ENCODE measurements at regions not wholly inside any gene's neighbourhood (a gene's known extent, or its start where the extent isn't known, plus 50 kb on each side); places are given as distances from the start of the nearest gene placed in this dataset.

DNA sequence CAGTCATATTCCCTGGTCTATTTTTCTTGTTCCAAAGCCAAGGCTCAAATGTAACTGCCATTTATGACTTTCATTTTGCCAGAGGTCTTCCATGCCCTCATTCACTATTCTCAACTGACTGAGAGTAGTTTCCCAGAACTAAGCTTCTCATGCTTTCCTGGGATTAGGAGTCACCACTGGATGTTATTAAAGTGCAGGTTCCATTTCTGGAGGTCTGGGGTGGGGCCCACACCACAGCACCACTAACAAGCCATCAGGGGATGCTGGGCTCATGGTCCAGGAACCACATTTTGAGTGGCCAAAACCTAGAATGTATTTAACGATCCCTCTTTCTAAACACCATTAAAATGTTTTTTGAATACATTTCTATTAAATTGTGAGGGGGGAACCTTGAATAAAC, 677.6 kb downstream of the SEMA5A start:
- Histone ChIP-seq H3K9me3 (no peaks in the 10 kb centered on the region), H3K4me1 (ENCODE audit: control insufficient read depth in 1 of 2, extremely low read depth in 1 of 2, insufficient read depth in 2 of 2, low read length in 2 of 2) (no peaks in the 10 kb centered on the region), H3K27me3 (replicated peaks in 1 of 2; ENCODE audit: control insufficient read depth in 2 of 2, extremely low read depth in 1 of 2, insufficient read depth in 2 of 2, low read length in 1 of 2) (no peaks in the 10 kb centered on the region), H3K36me3 (ENCODE audit: control insufficient read depth in 2 of 2, extremely low read depth in 1 of 2, insufficient read depth in 1 of 2, low read length in 1 of 2) (no peaks in the 10 kb centered on the region), H3K4me3 (ENCODE audit: control insufficient read depth in 1 of 2, extremely low read depth in 1 of 2, low read length in 1 of 2) (no peak overlapping the region), H3K27ac (ENCODE audit: low read length) (no peak overlapping the region)
- DNase-seq (no peak), ATAC-seq (replicated peaks in 1 of 4) (no peak)
- Mint-ChIP-seq H3K27ac (no peak overlapping the region), H3K4me3 (no peak overlapping the region), H3K4me1 (no peaks in the 10 kb centered on the region), H3K27me3 (no peaks in the 10 kb centered on the region), H3K36me3 (no peaks in the 10 kb centered on the region), H3K9me3 (peaks cover 3 to 12% (median 12%) of the 10 kb centered on the region in 3 donors)
- no CpG with 5 or more reads among the region's 1 CpG for WGBS (ENCODE audit: insufficient coverage)
- POLR2A ChIA-PET = no interaction called here
- CTCF ChIA-PET = no interaction called here

DNA sequence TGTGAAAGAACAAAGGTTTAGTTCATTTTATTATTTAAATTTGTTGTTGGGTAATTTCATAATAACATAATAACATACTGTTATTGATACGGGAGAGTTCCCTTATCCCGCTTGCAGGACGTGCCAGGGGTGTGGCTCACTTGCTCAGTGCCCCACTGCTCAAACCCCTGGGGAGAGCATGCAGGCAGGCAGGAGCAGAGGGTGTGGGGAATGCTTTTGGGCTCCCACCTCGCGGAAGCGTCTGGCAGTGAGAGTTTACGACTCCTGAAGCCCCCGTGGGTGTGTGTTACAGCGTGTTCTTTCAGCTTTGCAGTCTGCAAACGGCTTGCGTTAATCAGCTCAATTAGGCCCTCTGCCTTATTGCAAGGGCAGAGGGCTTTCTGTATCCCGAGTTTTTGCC, 675.9 kb downstream of the SEMA5A start:
- Mint-ChIP-seq H3K27ac (no peak overlapping the region), H3K4me1 (no peaks in the 10 kb centered on the region), H3K4me3 (no peak overlapping the region), H3K27me3 (no peaks in the 10 kb centered on the region), H3K36me3 (no peaks in the 10 kb centered on the region), H3K9me3 (peaks cover 2 to 14% (median 12%) of the 10 kb centered on the region in 3 donors)
- ATAC-seq (replicated peaks in 1 of 4) (no peak), DNase-seq (no peak)
- no peak overlapping the region for H3K27ac ChIP-seq (ENCODE audit: low read length)
- CTCF ChIA-PET = no interaction called here
- no peaks in the 10 kb centered on the region for H3K36me3 ChIP-seq (ENCODE audit: control insufficient read depth in 2 of 2, extremely low read depth in 1 of 2, insufficient read depth in 1 of 2, low read length in 1 of 2)
- WGBS (ENCODE audit: insufficient coverage) = 69% methylated on average over 9 of the region's 12 CpGs
- no peaks in the 10 kb centered on the region for H3K4me1 ChIP-seq (ENCODE audit: control insufficient read depth in 1 of 2, extremely low read depth in 1 of 2, insufficient read depth in 2 of 2, low read length in 2 of 2)
- POLR2A ChIA-PET = no interaction called here
- no peak overlapping the region for H3K4me3 ChIP-seq (ENCODE audit: control insufficient read depth in 1 of 2, extremely low read depth in 1 of 2, low read length in 1 of 2)
- H3K27me3 ChIP-seq (replicated peaks in 1 of 2; ENCODE audit: control insufficient read depth in 2 of 2, extremely low read depth in 1 of 2, insufficient read depth in 2 of 2, low read length in 1 of 2) = no peaks in the 10 kb centered on the region
- H3K9me3 ChIP-seq = no peaks in the 10 kb centered on the region

DNA sequence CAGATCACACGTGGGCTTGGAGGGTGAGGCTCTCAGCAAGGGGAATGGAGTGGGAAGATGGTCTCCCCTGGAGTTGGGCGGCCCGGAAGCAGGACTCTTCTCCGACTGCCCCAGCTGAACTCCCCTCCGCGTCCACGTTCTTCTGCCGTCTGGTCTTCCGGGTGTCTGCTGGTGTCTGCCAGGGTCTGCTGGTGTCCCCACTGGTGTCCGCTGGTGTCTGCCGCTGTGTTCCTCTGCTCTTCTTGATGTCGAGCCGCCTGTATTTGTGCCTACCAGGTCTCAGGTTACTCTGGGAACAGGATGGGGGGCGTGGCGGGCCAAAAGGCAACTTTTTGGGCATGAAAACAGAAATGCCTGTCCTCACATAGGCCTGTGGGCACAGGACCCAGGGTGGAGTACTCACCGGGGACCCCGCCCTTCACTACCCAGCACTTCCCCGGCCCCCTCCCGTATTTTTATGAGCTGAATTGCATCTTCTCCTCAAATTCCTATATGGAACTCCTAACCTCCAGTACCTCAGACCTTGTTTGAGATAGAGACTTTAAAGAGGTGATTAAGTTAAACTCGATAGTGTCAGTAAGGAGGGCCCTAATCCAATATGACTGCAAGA, 675.4 kb downstream of the SEMA5A start:
- Mint-ChIP-seq H3K4me3 (no peak overlapping the region), H3K9me3 (peaks cover under 1 to 12% (median 12%) of the 10 kb centered on the region in 3 donors), H3K4me1 (no peaks in the 10 kb centered on the region), H3K36me3 (no peaks in the 10 kb centered on the region), H3K27me3 (no peaks in the 10 kb centered on the region), H3K27ac (no peak overlapping the region)
- Histone ChIP-seq H3K27me3 (replicated peaks in 1 of 2; ENCODE audit: control insufficient read depth in 2 of 2, extremely low read depth in 1 of 2, insufficient read depth in 2 of 2, low read length in 1 of 2) (no peaks in the 10 kb centered on the region), H3K4me3 (ENCODE audit: control insufficient read depth in 1 of 2, extremely low read depth in 1 of 2, low read length in 1 of 2) (no peak overlapping the region), H3K36me3 (ENCODE audit: control insufficient read depth in 2 of 2, extremely low read depth in 1 of 2, insufficient read depth in 1 of 2, low read length in 1 of 2) (no peaks in the 10 kb centered on the region), H3K4me1 (ENCODE audit: control insufficient read depth in 1 of 2, extremely low read depth in 1 of 2, insufficient read depth in 2 of 2, low read length in 2 of 2) (no peaks in the 10 kb centered on the region), H3K9me3 (no peaks in the 10 kb centered on the region), H3K27ac (ENCODE audit: low read length) (no peak overlapping the region)
- ChIA-PET POLR2A (interaction anchor here in 1 of 2 donors (0.6 kb wide), 1 partner anchor 35 kb away, joined by 3 read pairs; no protein-coding TSS in a partner anchor), CTCF (no interaction called here)
- WGBS (ENCODE audit: insufficient coverage) = 65% methylated on average over 9 of the region's 20 CpGs
- no peak for DNase-seq
- ATAC-seq (replicated peaks in 1 of 4) = no peak

DNA sequence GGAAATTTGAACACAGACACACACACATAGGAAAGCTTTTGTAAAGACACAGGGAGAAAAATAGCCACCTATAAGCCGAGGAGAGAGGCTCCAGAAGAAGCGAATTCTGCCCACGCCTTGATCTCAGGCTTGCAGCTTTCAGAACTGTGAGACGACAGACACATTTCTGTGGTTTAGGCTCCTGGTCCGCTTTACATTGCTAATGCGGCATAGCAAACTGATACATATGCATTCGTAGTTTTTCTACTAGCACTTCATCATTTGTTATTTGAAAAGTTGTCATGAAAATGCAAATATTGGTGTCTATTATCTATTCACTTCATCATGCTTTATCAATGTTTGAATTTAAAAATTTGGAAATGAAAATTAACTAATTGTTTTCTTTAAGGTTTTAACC, 674.9 kb downstream of the SEMA5A start:
- H3K4me3 Mint-ChIP-seq = no peak overlapping the region
- POLR2A ChIA-PET = interaction anchor here in 1 of 2 donors (0.6 kb wide), 1 partner anchor 34 kb away, joined by 3 read pairs; no protein-coding TSS in a partner anchor

DNA sequence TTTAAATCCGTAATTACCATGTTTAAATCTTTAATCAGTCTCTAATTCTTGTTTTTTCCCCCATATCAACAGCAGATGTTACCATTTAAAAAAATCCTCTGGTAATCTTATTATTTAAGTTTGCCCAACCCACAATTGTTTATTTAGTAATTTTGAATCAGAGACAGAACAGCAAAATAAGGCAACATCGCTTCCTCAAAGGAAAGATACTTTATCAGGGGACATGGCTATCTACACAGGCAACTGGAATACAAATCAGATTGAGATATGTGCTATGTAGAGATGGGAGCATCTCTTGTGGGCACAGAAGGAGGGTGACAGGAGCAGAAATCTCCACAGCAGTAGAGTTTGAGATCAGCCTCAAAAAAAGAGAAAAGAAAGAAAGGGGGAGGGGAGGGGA, 674.4 kb downstream of the SEMA5A start:
- Histone ChIP-seq H3K9me3 (no peaks in the 10 kb centered on the region), H3K36me3 (ENCODE audit: control insufficient read depth in 2 of 2, extremely low read depth in 1 of 2, insufficient read depth in 1 of 2, low read length in 1 of 2) (no peaks in the 10 kb centered on the region), H3K4me3 (ENCODE audit: control insufficient read depth in 1 of 2, extremely low read depth in 1 of 2, low read length in 1 of 2) (no peak overlapping the region), H3K27me3 (replicated peaks in 1 of 2; ENCODE audit: control insufficient read depth in 2 of 2, extremely low read depth in 1 of 2, insufficient read depth in 2 of 2, low read length in 1 of 2) (no peaks in the 10 kb centered on the region), H3K4me1 (ENCODE audit: control insufficient read depth in 1 of 2, extremely low read depth in 1 of 2, insufficient read depth in 2 of 2, low read length in 2 of 2) (no peaks in the 10 kb centered on the region), H3K27ac (ENCODE audit: low read length) (no peak overlapping the region)
- DNase-seq = no peak
- ChIA-PET POLR2A (no interaction called here), CTCF (no interaction called here)
- Mint-ChIP-seq H3K4me1 (no peaks in the 10 kb centered on the region), H3K4me3 (no peak overlapping the region), H3K9me3 (peaks cover 6 to 15% (median 15%) of the 10 kb centered on the region in 3 donors), H3K36me3 (no peaks in the 10 kb centered on the region), H3K27me3 (no peaks in the 10 kb centered on the region), H3K27ac (no peak overlapping the region)
- WGBS (ENCODE audit: insufficient coverage) = no CpG with 5 or more reads among the region's 2 CpGs
- ATAC-seq (replicated peaks in 1 of 4) = no peak

More for the DNA sequence above, 674.9 kb downstream of the SEMA5A start:
- CTCF ChIA-PET = no interaction called here
- H3K27me3 ChIP-seq (replicated peaks in 1 of 2; ENCODE audit: control insufficient read depth in 2 of 2, extremely low read depth in 1 of 2, insufficient read depth in 2 of 2, low read length in 1 of 2) = no peaks in the 10 kb centered on the region
- no peaks in the 10 kb centered on the region for H3K4me1 Mint-ChIP-seq
- DNase-seq (no peak), ATAC-seq (replicated peaks in 1 of 4) (no peak)
- no peaks in the 10 kb centered on the region for H3K27me3 Mint-ChIP-seq
- H3K4me3 ChIP-seq (ENCODE audit: control insufficient read depth in 1 of 2, extremely low read depth in 1 of 2, low read length in 1 of 2) = no peak overlapping the region
- WGBS (ENCODE audit: insufficient coverage) = 50% methylated on average over 4 of the region's 7 CpGs
- no peaks in the 10 kb centered on the region for H3K36me3 Mint-ChIP-seq
- H3K27ac ChIP-seq (ENCODE audit: low read length) = no peak overlapping the region
- peaks cover 6 to 12% (median 12%) of the 10 kb centered on the region in 3 donors for H3K9me3 Mint-ChIP-seq
- no peaks in the 10 kb centered on the region for H3K9me3 ChIP-seq
- H3K36me3 ChIP-seq (ENCODE audit: control insufficient read depth in 2 of 2, extremely low read depth in 1 of 2, insufficient read depth in 1 of 2, low read length in 1 of 2) = no peaks in the 10 kb centered on the region
- H3K4me1 ChIP-seq (ENCODE audit: control insufficient read depth in 1 of 2, extremely low read depth in 1 of 2, insufficient read depth in 2 of 2, low read length in 2 of 2) = no peaks in the 10 kb centered on the region
- no peak overlapping the region for H3K27ac Mint-ChIP-seq

DNA sequence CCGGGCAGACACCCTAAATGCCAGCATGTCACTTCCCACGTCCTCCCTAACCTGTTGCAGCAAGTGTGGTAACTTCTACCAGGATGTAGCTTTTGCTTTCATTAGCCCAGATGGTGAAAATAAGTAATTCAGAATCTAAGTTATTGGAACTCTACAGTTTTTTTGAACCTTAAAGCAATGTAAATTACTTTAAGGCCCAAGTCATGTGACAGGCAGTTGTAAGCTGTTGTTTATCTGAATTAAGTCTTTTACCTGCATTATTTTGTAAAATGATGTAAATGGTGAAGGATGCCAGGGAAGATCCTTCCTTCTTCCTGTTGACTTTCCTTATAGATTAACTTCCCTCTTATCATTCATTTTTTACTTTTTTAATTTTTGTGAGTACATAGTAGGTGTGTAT, 670.2 kb downstream of the SEMA5A start:
- Mint-ChIP-seq H3K27ac (no peak overlapping the region), H3K4me1 (no peaks in the 10 kb centered on the region), H3K4me3 (no peak overlapping the region), H3K9me3 (peaks cover 10 to 14% (median 12%) of the 10 kb centered on the region in 3 donors), H3K36me3 (no peaks in the 10 kb centered on the region), H3K27me3 (no peaks in the 10 kb centered on the region)
- H3K4me3 ChIP-seq (ENCODE audit: control insufficient read depth in 1 of 2, extremely low read depth in 1 of 2, low read length in 1 of 2) = no peak overlapping the region
- H3K9me3 ChIP-seq = no peaks in the 10 kb centered on the region
- ATAC-seq (replicated peaks in 1 of 4) = no peak
- no peaks in the 10 kb centered on the region for H3K27me3 ChIP-seq (replicated peaks in 1 of 2; ENCODE audit: control insufficient read depth in 2 of 2, extremely low read depth in 1 of 2, insufficient read depth in 2 of 2, low read length in 1 of 2)
- WGBS (ENCODE audit: insufficient coverage) = no CpG with 5 or more reads among the region's 2 CpGs
- ChIA-PET CTCF (no interaction called here), POLR2A (no interaction called here)
- no peaks in the 10 kb centered on the region for H3K4me1 ChIP-seq (ENCODE audit: control insufficient read depth in 1 of 2, extremely low read depth in 1 of 2, insufficient read depth in 2 of 2, low read length in 2 of 2)
- H3K36me3 ChIP-seq (ENCODE audit: control insufficient read depth in 2 of 2, extremely low read depth in 1 of 2, insufficient read depth in 1 of 2, low read length in 1 of 2) = no peaks in the 10 kb centered on the region
- DNase-seq = no peak
- no peak overlapping the region for H3K27ac ChIP-seq (ENCODE audit: low read length)

DNA sequence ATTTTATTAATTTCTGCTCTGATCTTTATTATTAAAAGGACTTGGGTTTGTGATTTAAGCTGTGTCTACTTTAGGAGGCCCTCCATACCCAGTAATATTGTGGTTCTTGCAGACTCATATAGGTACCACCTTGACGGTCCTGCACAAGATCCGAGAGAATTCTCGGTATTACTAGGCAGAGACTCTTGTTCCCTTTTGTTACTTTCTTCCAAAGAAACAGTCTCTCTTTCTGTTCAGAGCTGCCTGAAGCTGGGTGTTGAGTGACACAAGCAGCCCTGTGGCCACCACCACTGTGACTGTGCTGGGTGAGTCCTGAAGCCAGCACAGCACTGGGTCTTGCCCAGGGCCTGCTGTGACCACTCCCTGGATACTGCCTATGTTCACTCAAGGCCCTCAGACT, 666.6 kb downstream of the SEMA5A start:
- no peaks in the 10 kb centered on the region for H3K27me3 Mint-ChIP-seq
- POLR2A ChIA-PET = no interaction called here
- H3K4me3 ChIP-seq (ENCODE audit: control insufficient read depth in 1 of 2, extremely low read depth in 1 of 2, low read length in 1 of 2) = no peak overlapping the region
- no peak overlapping the region for H3K27ac ChIP-seq (ENCODE audit: low read length)
- WGBS (ENCODE audit: insufficient coverage) = 94% methylated on average over 3 of the region's 3 CpGs
- no peaks in the 10 kb centered on the region for H3K36me3 Mint-ChIP-seq
- no peaks in the 10 kb centered on the region for H3K4me1 ChIP-seq (ENCODE audit: control insufficient read depth in 1 of 2, extremely low read depth in 1 of 2, insufficient read depth in 2 of 2, low read length in 2 of 2)
- no peak for DNase-seq
- no peaks in the 10 kb centered on the region for H3K9me3 ChIP-seq
- no peaks in the 10 kb centered on the region for H3K36me3 ChIP-seq (ENCODE audit: control insufficient read depth in 2 of 2, extremely low read depth in 1 of 2, insufficient read depth in 1 of 2, low read length in 1 of 2)
- H3K4me1 Mint-ChIP-seq = no peaks in the 10 kb centered on the region
- ATAC-seq (replicated peaks in 1 of 4) = no peak
- H3K4me3 Mint-ChIP-seq = no peak overlapping the region
- H3K27me3 ChIP-seq (replicated peaks in 1 of 2; ENCODE audit: control insufficient read depth in 2 of 2, extremely low read depth in 1 of 2, insufficient read depth in 2 of 2, low read length in 1 of 2) = no peaks in the 10 kb centered on the region
- H3K9me3 Mint-ChIP-seq = peaks cover 12 to 25% (median 16%) of the 10 kb centered on the region in 3 donors
- CTCF ChIA-PET = no interaction called here
- H3K27ac Mint-ChIP-seq = no peak overlapping the region
